ENCODE measurements at regions not wholly inside any gene's neighbourhood (a gene's known extent, or its start where the extent isn't known, plus 50 kb on each side); places are given as distances from the start of the nearest gene placed in this dataset.

- CTCF ChIA-PET, result no interaction called here
Observed at GRCh38 chr4:117801756-117802155, 232.5 kb upstream of the NDST3 start.

GRCh38 chr4:117811731-117812130, 222.6 kb upstream of the NDST3 start:
- POLR2A ChIA-PET, result no interaction called here
- TF ChIP-seq CTCF (IDR thresholded peaks at IDR 0.05; ENCODE audit: control extremely low read depth, extremely low read depth, low read depth, missing control alignments), result no peak
- no peak for DNase-seq (ENCODE audit: extremely low spot score)
- CTCF ChIA-PET, result interaction anchor here (1.4 kb wide), 2 partner anchors 8 to 12 kb away, joined by 4 read pairs; no protein-coding TSS in a partner anchor

More at GRCh38 chr4:117801756-117802155, 232.5 kb upstream of the NDST3 start:
- POLR2A ChIA-PET, result no interaction called here
- no peak for DNase-seq (ENCODE audit: extremely low spot score)
- no peak for TF ChIP-seq CTCF (IDR thresholded peaks at IDR 0.05; ENCODE audit: control extremely low read depth, extremely low read depth, low read depth, missing control alignments)

GRCh38 chr4:117814277-117815246, 219.7 kb upstream of the NDST3 start:
- DNase-seq (ENCODE audit: extremely low spot score), result no peak
- TF ChIP-seq CTCF (IDR thresholded peaks at IDR 0.05; ENCODE audit: control extremely low read depth, extremely low read depth, low read depth, missing control alignments), result no peak
- ChIA-PET CTCF (no interaction called here), POLR2A (no interaction called here)

GRCh38 chr4:117817301-117817700, 217.0 kb upstream of the NDST3 start:
- ChIA-PET CTCF (interaction anchor here (0.9 to 1.5 kb wide), 2 partner anchors 23 to 1965 kb away, joined by 3 to 5 read pairs; no protein-coding TSS in a partner anchor), POLR2A (no interaction called here)
- DNase-seq (ENCODE audit: extremely low spot score), result no peak
- TF ChIP-seq CTCF (IDR thresholded peaks at IDR 0.05; ENCODE audit: control extremely low read depth, extremely low read depth, low read depth, missing control alignments), result no peak

GRCh38 chr4:117821834-117822233, 212.5 kb upstream of the NDST3 start:
- ChIA-PET CTCF (interaction anchor here (0.9 to 1.2 kb wide), 2 partner anchors 16 to 36 kb away, joined by 3 read pairs; no protein-coding TSS in a partner anchor), POLR2A (no interaction called here)
- TF ChIP-seq CTCF (IDR thresholded peaks at IDR 0.05; ENCODE audit: control extremely low read depth, extremely low read depth, low read depth, missing control alignments), result no peak
- DNase-seq (ENCODE audit: extremely low spot score), result no peak

GRCh38 chr4:117823388-117823787, 210.9 kb upstream of the NDST3 start:
- CTCF ChIA-PET, result no interaction called here
- TF ChIP-seq CTCF (IDR thresholded peaks at IDR 0.05; ENCODE audit: control extremely low read depth, extremely low read depth, low read depth, missing control alignments), result no peak
- POLR2A ChIA-PET, result no interaction called here
- no peak for DNase-seq (ENCODE audit: extremely low spot score)

Data from GM10248 (cell line).